ENCODE measurements at regions not wholly inside any gene's neighbourhood (a gene's known extent, or its start where the extent isn't known, plus 50 kb on each side); places are given as distances from the start of the nearest gene placed in this dataset.

- DNase-seq, result no peak
Observed at GRCh38 chr4:126264839-126265238, 950.1 kb downstream of the FAT4 start.

DNA sequence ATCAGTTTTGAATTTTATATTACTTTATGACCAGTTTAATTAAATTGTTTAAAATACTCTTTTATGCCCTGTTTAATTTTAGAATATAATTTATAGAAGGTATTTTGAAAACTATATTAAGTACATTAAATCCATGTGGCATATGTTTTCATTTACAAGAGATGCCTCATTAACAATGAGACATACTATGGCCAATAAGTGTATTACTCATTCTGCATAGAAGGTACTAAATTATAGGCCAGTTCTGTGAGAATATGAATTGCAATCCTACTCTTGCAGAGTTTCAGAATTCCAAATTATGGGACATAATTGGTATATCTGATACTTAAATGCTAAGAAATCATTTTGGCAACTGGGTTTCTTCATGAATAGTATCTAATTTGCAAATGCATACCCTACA lies 951.1 kb downstream of the FAT4 start:
- no peak for DNase-seq

GRCh38 chr4:126267689-126268088 lies 952.9 kb downstream of the FAT4 start:
- no peak for DNase-seq

GRCh38 chr4:126268106-126268505 lies 953.4 kb downstream of the FAT4 start:
- no peak for DNase-seq

- DNase-seq, result no peak
Observed at GRCh38 chr4:126269106-126269505, 954.4 kb downstream of the FAT4 start.

DNA sequence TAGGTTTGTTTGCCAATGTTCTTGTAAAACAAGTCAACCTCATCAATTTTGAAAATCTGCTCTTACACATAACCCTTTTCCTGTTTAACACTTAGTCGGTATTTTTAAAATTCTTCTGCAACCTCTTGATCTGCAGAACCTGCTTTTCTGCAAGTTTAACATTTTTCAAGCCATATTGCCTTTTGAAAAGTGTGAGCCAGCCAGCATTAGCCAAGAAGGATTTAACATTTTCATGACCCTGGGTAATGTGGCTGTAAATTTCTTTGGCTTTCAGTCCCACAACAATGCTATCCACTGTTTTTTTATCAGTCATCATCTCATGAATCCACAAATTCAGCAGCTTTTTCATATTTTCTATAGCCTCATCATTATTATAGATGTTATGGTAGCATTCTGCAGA lies 956.5 kb downstream of the FAT4 start:
- no peak for DNase-seq

DNA sequence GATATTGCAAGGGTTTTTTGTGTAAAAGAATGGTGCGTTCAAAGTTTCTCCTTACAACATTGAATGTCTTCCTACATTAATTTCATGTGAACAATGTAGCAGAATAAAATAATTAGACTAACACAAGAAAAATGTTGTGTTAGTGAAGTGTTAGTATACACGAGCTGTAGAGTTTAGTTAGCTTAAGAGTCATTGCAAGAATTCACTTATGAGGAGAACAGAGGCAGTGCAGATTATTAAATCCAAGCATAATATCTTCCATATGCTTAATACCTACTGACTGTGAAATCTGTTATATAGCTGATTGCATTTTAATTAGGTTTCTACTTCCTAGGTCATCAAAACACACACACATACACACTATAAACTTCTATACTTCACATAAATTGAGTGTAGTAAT lies 959.0 kb downstream of the FAT4 start:
- no peak for DNase-seq

DNA sequence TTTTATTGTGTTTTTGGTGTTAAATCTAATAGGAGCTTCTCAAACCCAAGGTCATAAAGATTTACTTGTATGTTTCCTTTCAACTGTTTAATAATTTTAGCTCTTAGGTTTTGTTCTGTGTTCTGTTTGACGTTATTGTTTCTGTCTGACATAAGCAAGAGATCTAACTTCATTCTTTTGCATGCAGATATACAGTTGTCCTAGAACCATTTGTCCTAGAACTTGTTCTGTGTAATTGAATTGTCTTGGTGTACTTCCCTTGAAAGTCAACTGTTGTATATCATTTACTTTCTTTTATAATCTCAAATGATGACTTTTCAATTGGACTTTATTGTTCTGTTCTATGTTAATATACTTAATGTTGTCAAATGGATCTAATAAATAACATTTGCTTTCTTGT lies 977.1 kb downstream of the FAT4 start:
- DNase-seq, result no peak

- DNase-seq, result no peak
Observed at GRCh38 chr4:126298271-126298670, 983.5 kb downstream of the FAT4 start.

GRCh38 chr4:126306152-126306869 lies 991.6 kb downstream of the FAT4 start:
- no peak for DNase-seq

- no peak for DNase-seq
Observed at GRCh38 chr4:126318376-126318775, 1003.6 kb downstream of the FAT4 start.

DNA sequence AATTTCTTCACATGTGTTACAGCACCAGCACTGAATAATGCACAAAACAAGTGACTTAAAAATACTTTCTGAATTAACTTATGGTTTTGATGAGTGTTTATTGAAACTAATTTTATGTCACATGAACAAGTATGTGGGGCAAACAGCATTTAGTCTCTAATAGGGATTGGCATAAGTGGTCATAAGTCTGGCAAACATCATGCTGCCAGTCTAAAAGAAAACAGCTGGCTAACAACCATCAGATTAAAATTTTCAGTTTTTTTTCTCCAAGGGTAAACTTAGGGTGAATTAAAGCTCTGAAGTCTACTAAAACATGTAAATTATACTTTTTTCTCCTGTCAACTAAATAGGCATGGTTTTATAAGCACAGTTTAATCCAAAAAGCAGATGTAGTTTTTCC lies 1014.2 kb downstream of the FAT4 start:
- no peak for DNase-seq

DNA sequence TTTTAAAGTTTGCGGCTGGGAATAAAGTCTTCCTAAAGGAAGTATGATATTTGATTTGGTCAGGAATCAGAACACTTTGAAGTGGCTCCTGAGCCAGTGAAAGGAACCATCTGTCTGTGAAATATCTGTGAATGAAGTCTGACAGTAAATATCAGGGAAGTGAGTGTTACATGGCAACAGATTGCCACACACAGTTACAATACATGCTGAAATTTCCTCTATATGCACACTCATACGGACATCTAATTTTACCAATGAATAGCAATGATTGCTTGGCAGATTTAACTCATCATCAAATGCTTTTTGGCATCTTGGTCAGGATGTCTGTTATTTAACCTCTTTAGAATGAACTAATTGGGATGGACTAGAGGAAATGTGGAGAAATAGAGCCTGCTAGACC lies 1023.8 kb downstream of the FAT4 start:
- no peak for DNase-seq

DNA sequence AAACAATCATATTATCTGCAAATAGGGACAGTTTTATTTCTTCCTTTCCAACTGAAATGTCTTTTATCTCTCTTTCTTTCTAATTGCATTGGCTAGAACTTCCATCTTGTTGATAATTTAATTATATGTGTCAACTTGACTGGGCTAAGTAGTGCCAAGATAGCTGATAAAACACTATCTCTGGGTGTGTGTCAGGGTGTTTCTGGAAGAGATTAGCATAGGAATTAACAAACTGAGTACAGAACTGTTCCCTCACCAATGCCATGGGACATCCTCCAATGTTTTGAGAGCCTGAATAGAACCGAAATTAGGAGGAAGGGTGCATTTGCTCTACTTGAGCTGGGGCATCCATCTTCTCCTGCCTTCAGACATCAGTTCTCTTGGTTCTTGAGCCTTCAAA lies 1027.2 kb downstream of the FAT4 start:
- no peak for DNase-seq

- no peak for DNase-seq
Observed at GRCh38 chr4:126344472-126344871, 1029.7 kb downstream of the FAT4 start.

- no peak for DNase-seq
Observed at GRCh38 chr4:126346654-126347053, 1031.9 kb downstream of the FAT4 start.

GRCh38 chr4:126354784-126355183 lies 1040.0 kb downstream of the FAT4 start:
- DNase-seq, result no peak

- no peak for DNase-seq
Observed at GRCh38 chr4:126358041-126358440, 1043.3 kb downstream of the FAT4 start.

DNA sequence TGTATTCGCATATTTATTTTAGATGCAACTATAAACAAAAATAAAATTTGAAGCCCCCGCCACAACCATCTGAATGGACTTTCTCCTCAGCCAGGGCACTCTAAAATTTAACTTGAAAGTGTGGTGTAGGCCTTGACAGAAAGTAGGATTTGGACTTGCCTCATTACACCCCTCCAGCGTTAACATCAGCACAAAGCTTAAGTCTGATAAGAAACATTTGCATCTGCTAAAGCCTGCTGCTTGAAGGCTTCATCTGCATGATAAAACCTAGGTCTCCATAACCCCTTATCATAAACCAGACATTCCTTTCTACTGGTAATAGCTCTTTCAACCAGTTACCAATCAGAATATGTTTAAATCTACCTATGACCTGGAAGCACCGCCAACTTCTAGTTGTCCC lies 1046.5 kb downstream of the FAT4 start:
- DNase-seq, result no peak

- DNase-seq, result no peak
Observed at GRCh38 chr4:126364311-126364911, 1049.7 kb downstream of the FAT4 start.

- DNase-seq, result no peak
Observed at GRCh38 chr4:126369076-126369475, 1054.3 kb downstream of the FAT4 start.

DNA sequence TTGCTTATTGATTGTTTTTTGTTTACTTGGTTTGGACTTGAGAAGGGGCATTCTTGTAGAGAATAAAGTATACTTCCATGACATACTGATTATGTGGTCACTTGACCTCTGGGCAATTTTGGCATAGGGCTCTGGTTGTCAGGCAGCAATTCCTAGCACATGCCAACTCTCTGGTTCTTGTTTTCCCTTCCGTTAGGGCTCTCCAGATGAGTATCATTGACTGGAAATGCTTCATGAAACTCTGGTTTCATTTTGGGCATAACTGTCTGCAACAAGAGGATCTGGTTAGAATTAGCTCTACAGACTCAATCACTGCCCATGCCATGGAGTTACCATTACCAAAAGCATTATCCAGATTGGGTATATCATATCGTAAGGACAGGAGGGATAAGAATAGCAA lies 1057.9 kb downstream of the FAT4 start:
- DNase-seq, result no peak

DNA sequence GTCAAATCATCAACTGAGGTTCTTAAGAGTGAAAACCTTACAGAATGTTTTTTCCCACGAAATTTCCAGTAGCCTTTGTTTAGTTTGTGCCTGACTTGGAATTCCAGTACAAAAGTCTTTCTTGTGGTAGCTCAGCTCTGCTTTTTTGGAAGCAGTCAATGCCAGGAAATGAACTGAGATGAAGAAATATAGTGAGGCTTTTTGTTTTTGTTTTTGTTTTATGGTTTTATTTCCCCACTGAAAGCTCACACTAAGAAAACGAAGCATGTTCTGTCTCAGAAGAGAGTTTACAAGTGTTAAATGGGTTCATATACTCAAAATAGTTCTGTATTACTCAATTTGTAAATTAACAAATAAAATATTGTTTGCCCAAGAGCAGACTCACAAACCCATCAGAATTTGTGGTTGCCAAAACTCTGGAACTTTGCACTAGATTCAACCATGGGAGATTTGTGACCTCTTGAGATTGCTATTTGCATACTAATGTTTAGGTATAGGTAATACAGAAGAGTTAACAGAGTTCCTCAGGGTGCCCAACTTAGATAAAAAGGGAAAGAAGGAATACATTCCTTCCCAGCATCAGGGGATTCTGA lies 1060.8 kb downstream of the FAT4 start:
- DNase-seq, result no peak

DNA sequence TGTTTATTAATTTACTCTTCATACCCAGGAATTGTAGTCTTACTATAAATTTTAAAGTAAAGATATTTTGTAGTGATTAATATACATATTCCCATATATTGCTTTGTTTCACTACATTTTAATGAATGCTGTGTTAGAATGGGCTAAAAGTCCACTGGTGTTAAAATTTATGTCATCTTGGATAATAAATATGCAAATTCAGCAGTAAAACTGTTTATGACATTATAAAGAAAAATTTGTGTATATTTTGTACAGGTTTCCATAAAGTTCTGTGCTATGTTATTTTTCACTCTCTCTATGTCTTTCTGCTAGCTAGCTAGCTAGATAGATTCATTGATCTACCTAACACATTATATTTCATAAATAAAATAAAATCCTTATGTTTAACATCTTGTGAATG lies 1071.2 kb downstream of the FAT4 start:
- DNase-seq, result no peak

GRCh38 chr4:126386512-126386911 lies 1071.8 kb downstream of the FAT4 start:
- DNase-seq, result no peak
